Daoy (cell line): ENCODE measurements at regions not wholly inside any gene's neighbourhood (a gene's known extent, or its start where the extent isn't known, plus 50 kb on each side); places are given as distances from the start of the nearest gene placed in this dataset.

Experiments
- DNase-seq: peaks from one replicate; pipeline ENCODE4 v3.0.0-alpha.2; 2015; ENCODE audit warnings: low read depth

DNA sequence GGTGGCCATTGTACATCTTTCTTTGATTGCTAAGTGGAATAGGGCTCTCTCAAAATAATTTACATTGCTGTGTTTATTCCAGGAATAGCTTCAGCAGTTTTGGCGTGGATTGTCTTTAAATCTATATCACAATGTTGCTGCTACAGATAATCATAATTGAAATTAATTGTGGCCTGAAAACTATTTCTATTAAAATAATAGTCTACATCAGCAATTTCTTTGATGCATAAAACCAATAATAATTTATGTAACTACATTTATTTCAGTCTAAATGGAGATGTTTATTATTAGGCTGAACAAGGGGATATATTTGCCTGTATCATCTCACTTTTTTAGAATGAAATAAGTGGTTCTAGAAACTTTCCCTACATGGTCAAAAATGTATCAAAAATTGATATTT, 456.0 kb upstream of the CTNND2 start:
- DNase-seq, result no peak

DNA sequence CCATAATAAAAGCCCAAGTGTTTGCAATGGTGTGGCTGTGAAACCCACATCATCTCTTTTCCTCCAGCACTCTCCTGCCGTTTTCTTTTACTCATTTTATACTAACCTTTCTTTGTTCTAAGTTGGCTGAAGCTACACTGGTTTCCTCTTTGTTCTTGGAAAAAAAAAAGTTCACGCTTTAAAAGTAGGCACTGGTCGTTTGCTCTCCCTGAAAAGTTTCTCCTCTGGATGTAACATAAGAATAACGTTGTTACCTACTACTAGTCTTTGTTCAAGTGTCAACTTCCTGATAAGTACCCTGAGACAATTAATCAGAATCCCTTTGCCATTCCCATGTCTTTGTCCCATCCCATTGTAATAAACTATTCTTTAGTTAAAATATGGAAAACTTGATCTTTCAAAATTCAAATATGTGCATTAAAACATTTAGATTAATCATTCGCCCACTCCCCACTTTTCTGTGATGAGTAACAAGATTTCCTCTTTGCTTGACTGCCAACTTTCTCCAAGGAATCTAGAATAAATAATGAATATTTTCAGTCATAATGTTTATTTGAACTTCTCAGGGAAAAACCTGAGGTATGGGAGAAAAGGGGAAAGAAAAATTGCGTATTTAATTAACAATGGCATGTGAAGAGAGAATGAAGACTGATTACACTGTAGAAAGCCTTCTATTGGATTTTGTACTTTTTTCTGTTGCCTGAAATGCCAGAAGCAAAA, 454.3 kb upstream of the CTNND2 start:
- DNase-seq, result no peak

DNA sequence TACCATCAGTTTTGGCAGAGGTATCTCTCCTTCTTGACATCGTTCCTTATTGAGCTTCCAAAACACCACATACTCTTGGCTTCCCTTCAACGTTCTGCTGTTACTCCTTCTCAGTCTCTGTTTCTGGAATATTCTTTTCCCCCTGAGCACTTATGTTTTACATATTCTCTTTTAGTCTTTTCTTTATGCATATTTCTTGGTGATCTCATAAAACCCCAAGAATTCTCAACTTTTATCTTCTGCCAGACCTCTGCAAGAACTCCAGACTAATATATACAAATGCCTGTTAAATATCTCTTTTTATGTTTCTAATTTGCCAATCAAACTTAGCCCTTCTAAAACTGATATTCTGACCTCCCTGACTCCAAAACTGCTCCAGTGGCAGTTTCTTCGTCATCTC, 453.4 kb upstream of the CTNND2 start:
- DNase-seq, result no peak

DNA sequence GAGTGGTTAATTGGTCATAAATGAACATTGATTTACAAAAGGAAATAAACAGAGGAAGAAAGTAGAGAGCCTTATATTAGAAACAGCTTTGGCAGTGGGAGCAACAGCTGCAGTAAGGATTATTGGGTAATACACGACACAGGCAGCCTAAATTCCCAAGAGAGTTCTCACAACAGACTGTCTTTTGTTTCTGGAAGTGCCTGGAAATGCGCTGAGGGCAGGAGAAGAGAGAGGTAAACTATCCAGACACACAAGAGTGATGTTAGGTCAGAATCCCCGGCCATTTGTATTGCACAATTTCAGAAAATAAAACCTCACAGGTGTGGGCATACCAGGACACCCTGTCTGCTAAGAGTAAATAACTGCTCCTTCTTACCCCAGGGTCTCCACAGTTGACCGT, 450.4 kb upstream of the CTNND2 start:
- no peak for DNase-seq

DNA sequence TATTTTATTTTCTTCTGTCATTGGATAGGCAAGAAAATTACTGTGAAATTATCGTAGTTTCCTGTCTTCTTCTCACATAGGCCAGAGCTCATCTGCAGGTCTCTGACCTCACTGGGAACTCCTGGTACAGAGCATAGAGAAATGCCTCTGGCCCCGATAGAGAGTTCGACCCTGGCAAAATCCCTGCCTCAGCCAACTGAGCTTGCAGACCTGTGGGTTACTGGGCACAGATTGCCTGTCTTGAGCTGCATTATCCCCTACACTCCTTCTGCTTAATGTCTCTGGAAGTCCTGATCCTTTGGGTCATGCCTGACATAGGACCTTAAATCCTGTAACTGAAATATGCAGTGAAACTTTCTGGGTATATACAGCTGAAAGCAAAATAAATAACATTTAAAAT, 439.3 kb upstream of the CTNND2 start:
- DNase-seq, result no peak

DNA sequence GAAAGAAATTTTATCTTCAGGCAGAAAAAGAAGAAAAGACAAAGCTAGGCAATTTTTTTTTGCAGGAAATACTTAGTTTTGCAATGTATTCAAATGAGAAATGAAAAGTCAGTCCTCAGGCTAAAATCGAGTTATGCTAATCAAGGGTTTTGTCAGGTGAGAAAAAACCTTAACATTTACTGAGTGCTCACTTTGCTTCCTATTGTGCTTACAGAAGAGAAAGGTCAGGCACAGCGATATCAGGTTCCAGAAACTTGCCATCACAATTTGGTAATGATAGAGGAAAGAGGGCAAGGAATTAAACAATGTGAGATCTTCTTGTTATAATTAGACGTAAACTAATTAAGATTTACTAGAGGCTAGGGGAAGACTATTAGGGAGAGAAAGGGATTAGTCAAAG, 431.7 kb upstream of the CTNND2 start:
- DNase-seq, result no peak

DNA sequence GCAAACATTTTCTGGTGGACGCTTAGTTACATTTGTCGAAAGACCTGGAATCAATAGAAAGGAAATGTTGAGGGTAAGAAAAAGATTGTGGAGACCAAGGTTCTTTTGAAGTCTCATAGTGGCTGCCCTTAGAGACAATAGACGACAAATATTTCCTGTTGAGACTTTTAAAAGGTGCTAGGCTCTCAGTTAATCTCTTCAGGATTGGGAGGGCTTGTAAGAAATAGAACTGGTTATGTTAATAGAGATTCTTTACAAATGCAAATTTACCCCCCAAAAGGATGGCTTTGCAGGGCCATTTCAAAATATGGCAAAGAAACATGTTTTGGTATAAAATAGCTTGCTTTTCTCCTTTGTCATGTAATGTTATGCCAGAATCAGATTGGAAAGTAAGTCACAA, 428.2 kb upstream of the CTNND2 start:
- DNase-seq, result no peak

GRCh38 chr5:12330993-12331588, 426.8 kb upstream of the CTNND2 start:
- peak; percentile 5 for DNase-seq

DNA sequence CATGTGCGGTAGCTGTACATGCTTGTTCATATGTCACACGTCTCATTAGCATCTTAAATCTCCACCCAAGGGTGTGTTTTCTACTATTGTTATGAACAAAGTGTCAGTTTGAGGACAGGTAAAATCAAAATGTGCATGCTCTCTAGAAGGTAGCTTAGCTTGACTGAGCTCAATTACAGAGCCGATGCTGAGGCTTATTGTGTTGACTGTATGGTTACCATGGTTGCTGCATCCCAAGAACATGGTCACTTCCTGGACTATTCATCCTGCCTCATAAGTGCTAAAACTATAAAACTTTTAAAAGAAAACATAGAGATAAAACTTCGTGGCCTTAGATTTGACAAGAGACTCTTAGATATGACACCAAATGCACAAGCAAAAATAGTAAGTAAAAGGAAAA, 426.1 kb upstream of the CTNND2 start:
- no peak for DNase-seq

GRCh38 chr5:12323637-12324229, 419.5 kb upstream of the CTNND2 start:
- DNase-seq, result no peak

DNA sequence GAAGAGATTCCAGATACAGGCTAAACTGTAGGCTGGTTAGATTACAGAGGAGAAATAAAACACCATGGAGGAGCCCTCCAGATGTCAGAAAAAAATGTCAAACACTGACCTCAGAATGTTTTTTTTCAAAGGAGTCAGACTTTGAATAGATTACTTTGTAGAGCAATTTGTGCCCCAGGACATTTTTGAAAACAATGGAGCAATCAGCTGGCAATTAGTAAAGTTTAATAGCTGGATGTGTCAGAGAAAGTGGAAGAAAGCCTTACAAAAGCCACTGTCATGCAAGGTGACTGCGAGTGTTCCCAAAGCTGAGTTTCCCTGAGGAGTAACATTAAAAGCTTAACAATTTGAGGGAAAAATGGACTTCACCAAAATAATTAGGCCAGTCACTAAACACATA, 417.8 kb upstream of the CTNND2 start:
- DNase-seq, result no peak

DNA sequence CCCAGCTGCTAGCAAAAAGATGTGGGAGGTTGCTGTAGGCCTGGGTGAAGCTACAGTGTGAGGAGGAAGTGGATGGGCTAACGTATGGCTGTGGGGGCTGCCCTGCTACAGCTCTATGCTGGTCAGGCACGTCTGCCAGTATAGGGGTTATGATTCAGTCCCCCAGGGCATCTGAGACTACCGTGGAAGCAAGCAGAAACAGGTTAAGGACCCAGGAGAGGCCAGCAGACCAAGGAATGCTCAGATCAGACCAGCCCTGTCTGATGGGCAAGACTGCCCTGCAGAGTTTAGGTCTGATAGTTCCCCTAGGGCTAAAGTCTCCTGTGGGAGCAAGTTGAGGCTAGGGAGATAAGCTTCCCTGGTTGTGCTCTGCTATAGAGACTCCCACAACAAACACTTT, 416.1 kb upstream of the CTNND2 start:
- DNase-seq, result no peak

GRCh38 chr5:12316812-12317211, 412.6 kb upstream of the CTNND2 start:
- no peak for DNase-seq

- DNase-seq, result no peak
These were observed 411.2 kb upstream of the CTNND2 start for GRCh38 chr5:12315461-12315860.

GRCh38 chr5:12313602-12314001, 409.4 kb upstream of the CTNND2 start:
- DNase-seq, result no peak

DNA sequence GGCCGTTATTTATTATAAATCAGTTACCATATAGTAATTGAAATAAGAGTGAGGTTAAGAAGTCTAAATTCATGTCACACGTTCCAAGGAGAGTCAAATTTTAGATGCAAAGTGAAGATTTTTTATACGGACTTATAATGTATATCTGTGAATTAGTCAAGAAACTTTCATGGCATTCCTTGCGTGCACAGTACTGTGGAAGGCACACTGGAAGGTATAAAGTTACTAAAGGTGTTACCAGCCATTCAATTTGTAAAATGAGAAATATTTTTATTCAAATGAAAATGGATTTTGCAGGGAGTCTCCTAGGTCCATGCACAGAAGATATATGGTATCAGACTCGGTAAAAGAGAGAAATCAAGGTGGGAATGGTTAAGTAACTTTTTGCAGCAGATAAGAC, 408.1 kb upstream of the CTNND2 start:
- no peak for DNase-seq

- no peak for DNase-seq
These were observed 389.9 kb upstream of the CTNND2 start for GRCh38 chr5:12294151-12294550.

DNA sequence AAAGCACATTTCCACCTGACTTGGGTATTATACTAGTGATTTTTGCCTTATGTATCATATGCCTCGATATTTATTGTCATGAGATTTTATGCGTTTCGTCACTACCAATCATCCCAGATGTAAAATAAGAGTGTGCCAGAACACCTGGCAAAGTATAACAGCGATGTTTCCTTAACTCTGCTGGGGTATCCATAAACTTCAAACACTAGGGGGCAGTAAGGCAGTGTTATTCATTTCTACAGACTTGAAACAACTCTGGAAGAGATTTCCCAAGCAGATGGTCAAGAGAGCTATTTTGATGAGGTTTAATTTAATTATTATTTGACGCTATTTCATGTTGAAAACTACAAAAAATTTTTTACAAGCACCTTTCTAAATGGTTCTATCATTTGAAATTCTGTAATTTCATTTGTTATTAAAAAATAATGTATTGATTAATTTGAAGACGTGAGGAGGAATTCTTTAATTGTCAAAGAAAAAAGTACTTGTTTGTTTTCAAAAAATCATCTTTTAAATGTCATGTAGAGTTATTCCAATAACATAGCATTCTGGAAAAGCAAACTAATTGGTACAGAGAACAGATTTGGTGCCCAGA, 388.5 kb upstream of the CTNND2 start:
- DNase-seq, result peak; percentile 19

DNA sequence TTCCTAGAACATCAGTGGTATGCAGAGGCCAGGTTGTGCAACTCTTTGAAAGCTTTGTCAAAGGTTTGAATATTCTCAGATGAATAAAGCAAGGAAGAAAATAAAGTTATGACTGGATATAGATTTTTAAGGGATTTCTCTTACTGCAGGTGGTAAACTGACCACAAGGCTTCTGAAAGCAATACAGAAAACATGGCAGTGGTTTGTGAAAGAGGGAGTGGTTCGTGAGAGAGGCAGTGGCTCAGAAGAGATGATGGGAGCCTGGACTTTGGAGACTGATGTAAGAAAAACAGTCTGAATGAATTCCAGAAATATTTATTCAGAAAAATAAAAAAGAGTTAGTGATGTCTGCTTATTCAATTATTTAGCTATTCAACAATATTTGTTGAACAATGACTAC, 380.4 kb upstream of the CTNND2 start:
- no peak for DNase-seq

DNA sequence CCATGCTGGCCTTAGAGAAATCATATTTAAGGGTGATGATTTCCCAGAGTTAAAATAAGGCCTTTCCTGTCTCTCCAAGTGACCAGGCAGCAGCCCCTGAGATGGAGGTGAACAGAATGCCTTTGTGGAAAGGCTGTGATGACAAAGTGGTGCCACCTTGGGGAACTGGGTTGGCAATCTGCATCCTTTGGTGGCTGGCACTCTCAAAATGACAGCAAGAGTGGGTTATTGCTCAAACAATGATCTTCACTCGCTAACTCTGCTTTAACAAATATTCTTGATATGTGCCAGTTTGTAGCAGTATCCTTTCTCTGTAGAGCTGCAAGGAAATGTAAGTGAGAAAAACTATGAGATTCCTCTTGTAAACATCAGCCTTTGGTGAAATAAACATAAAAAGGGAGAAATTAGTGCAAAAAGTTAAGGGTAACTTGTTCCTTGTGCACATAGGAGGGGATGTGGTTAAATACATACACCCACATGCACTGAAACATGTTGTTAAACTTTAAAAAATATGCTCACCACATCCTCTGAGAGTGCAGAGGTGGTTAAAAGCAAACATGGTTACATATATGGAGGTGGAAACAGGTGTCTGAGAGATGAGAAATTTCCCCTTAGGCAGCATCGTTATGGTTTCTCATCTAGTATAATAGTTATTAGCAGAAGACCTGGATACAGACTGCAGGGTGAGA, 373.4 kb upstream of the CTNND2 start:
- no peak for DNase-seq

DNA sequence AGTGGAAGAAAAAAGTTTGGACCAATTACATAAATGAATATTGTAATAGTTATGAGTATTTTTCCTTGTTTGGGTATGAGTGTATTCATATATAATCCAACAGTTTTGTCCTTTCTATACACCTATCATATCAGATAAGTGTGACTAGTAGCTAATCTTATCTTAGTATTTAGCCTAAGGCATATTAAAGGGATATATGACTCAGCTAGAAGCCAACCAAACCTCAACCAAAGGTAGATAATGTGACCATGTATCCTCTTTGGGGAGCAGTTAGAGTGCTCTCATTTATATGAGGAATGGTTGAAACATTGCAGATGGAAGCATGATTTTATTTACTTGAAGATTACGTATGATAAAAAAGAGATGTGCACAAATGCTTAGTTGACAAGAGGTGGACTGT, 370.0 kb upstream of the CTNND2 start:
- DNase-seq, result no peak

DNA sequence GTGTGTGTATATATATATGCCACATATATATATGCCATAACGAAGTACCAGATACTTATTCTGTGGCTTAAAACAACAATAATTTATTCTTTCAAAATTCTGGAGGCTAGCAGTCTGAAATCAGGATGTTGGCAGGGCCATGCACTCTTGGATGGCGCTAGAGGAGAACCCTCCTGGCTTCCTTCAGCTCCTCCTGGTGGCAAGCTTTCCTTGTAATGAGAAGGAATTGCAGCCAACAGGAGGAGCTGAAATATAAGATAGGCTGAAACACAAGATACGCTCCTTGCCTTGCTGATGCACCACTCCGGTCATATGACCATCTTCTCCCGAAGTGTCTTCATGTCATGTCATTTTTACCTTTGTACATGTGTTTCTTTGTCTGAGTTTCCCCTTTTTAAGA, 368.1 kb upstream of the CTNND2 start:
- peak; percentile 15 for DNase-seq

- DNase-seq, result no peak
These were observed 366.7 kb upstream of the CTNND2 start for GRCh38 chr5:12270914-12271313.
